Cardiac septum (tissue), 1 donor: ENCODE measurements at regions not wholly inside any gene's neighbourhood (a gene's known extent, or its start where the extent isn't known, plus 50 kb on each side); places are given as distances from the start of the nearest gene placed in this dataset.
"Not testable (repeated sequence)": the region's sequence is repeated elsewhere in the genome, so short reads cannot be mapped to it uniquely, and the experiment has no call there.

Experiments used
- DNase-seq: peaks from one replicate; pipeline ENCODE4 v3.0.0-alpha.2; 2020; ENCODE audit warnings: low spot score
- intact Hi-C: fragments of 100-400 bp; cut with DNase I; formaldehyde crosslinking; loops from one replicate; pipeline ENCODE4 v1.14.0; 2022
- donor health status: DM: no; HTN: no; CAD: no.

DNA sequence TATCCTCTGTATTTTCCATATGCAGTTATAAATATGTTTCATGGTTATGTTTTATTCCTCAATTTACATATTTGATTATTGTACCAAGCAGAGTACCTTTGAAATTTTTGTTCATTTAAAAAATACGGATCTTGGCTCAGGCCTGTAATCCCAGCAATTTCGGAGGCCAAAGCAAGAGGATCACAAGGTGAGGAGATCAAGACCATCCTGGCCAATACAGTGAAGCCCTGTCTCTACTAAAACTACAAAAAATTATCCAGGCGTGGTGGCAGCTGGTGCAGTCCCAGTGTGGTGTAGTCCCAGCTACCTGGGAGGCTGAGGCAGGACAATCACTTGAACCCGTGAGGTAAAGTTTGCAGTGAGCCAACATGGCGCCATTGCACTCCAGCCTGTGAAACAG lies 251.2 kb upstream of the TPTE start:
- DNase-seq, result peak; percentile 22
- intact Hi-C loops, result not testable (repeated sequence)

DNA sequence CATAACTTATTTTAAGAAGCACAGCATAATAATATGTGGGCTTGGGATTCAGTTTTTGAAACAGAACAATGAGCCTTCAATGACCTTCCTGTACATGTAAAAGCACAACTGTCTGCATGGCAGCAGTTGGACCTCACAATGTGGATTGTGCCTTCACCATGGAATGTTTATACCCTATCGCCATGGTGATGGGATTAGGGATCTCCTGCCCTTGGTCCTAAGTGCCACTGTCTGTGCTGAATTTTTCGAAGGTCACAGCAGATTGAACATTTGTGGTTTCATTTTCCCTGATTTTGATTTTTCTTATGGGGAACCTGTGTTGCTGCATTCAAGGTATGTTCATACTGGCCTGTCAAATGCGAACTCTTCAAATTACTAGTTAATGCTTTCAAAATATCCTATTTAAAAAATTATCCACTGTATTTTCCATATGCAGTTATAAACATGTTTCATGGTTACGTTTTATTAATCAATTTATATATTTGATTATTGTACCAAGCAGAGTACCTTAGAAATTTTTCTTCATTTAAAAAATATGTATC lies 249.6 kb upstream of the TPTE start:
- intact Hi-C loops, result not testable (repeated sequence)
- DNase-seq, result peak; percentile 3

DNA sequence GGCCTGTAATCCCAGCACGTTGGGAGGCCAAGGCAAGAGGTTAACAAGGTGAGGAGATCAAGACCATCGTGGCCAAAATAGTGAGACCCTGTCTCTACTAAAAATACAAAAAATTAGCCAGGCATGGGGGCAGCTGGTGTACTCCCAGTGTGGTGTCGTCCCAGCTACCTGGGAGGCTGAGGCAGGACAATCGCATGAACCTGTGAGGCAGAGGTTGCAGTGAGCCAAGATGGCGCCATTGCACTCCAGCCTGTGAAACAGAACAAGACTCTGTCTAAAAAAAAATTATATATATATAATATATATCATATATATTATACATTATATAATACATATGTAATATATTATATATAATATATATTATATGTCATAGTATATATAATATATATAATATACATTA lies 249.2 kb upstream of the TPTE start:
- intact Hi-C loops, result no loop called here
- peak; percentile 58 for DNase-seq

DNA sequence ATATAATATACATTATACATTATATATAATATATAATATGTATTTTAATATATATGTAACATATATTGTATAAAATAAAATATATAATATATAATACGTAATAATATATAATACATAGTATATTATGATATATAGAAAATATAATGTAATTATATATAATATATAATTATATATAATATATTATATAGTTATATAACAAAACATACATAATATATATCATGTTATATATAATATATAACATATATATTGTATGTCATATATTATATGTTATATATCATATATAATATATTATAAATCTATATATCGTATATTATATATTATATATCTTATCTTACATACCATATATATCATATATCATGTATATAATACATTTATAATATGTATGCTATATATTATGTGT lies 248.2 kb upstream of the TPTE start:
- no peak for DNase-seq
- intact Hi-C loops, result no loop called here

- DNase-seq, result not testable (repeated sequence)
Measured at GRCh38 chr21:10273794-10274338, 247.5 kb upstream of the TPTE start.

More at GRCh38 chr21:10273794-10274338, 247.5 kb upstream of the TPTE start:
- intact Hi-C loops, result not testable (repeated sequence)
